A673 (cell line): ENCODE measurements at regions not wholly inside any gene's neighbourhood (a gene's known extent, or its start where the extent isn't known, plus 50 kb on each side); places are given as distances from the start of the nearest gene placed in this dataset.

Experiments
- EZH2 ChIP-seq: fragments of 200-600 bp; sonication (generic); IDR thresholded peaks from 2 replicates; pipeline ENCODE4 v1.6.1; 2017; ENCODE audit warnings: borderline replicate concordance, low read depth, mild to moderate bottlenecking, mixed read lengths, antibody characterized with exemption, low read length; ENCODE audit not compliant: poor library complexity, severe bottlenecking
- TF ChIP-seq, protein P1 (sequence below): fragments of 300-800, 200-600 bp; sonication (generic); conservative IDR thresholded peaks from 2 replicates; pipeline ENCODE4 v1.5.1; 2017; ENCODE audit warnings: low read depth, mild to moderate bottlenecking, antibody characterized with exemption, low read length, moderate library complexity, mixed read lengths

DNA sequence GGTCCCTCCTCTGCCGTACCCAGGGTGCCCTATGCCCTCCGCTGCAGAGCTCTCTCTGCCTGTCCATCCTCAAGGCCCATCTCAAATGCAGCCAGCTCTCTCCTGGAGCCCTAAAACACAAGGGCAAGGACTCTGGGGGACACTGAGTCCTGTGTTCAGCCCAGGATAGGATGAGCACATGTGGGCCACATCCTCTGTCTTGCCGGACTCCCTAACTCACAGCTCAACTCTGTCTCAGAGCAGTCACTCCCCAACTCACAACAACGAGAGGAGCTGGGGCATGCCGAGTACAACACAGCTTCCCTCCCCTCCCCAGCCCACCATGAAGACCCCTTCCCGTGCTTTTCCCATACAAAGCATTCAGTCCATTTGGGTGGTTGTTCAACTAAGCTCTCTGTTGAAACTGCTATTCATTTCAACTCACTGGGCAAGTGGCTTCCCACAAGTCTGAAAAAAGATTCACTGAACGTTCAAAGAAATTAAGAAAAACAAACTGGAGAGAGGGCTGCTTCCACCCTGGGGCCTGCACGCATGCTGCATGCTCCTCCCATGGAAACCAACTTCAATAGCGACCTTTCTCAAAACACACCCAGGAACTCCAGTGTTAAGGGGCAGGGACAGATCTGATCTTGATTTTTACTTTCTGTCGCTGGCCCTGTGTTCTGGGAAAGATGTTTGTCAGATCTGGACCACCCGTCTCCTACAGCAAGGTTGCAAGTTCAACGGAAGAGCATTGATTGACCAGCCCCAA is 124.3 kb upstream of the IGF1R start:
- TF ChIP-seq, protein P1, sequence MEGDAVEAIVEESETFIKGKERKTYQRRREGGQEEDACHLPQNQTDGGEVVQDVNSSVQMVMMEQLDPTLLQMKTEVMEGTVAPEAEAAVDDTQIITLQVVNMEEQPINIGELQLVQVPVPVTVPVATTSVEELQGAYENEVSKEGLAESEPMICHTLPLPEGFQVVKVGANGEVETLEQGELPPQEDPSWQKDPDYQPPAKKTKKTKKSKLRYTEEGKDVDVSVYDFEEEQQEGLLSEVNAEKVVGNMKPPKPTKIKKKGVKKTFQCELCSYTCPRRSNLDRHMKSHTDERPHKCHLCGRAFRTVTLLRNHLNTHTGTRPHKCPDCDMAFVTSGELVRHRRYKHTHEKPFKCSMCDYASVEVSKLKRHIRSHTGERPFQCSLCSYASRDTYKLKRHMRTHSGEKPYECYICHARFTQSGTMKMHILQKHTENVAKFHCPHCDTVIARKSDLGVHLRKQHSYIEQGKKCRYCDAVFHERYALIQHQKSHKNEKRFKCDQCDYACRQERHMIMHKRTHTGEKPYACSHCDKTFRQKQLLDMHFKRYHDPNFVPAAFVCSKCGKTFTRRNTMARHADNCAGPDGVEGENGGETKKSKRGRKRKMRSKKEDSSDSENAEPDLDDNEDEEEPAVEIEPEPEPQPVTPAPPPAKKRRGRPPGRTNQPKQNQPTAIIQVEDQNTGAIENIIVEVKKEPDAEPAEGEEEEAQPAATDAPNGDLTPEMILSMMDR, result no peak
- TF ChIP-seq EZH2, result no peak
